ENCODE measurements at regions not wholly inside any gene's neighbourhood (a gene's known extent, or its start where the extent isn't known, plus 50 kb on each side); places are given as distances from the start of the nearest gene placed in this dataset.

DNA sequence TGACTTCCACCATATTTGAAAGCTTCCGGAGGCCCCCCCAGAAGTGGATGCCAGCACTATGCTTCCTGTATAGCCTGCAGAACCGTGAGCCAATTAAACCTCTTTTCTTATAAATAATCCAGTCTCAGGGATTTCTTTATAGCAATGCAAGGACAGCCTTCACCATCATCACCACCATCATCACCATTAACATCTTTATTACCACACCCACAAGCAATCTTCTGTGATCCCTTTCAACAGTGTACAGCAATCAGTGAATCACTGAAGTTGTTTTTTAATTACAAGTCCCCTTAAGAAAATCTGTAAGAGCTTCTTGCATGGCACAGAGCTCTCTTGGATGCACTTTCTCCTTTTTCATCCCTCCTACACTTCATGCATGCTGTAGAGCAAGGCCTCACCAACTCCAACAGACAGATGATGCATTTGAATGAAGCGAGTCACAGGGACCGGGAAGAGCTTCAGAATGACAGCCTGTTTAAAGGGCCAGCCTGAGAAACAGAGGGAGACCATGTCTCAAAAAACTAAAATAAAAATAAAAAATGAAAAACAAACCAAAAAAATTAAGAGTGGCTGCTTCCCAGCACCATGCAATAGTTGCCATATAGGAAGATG is 83.6 kb upstream of the VASH1 start:
- no peak for TF ChIP-seq POLR2AphosphoS5 (IDR thresholded peaks at IDR 0.05; ENCODE audit: low read depth)
- TF ChIP-seq, protein P1, sequence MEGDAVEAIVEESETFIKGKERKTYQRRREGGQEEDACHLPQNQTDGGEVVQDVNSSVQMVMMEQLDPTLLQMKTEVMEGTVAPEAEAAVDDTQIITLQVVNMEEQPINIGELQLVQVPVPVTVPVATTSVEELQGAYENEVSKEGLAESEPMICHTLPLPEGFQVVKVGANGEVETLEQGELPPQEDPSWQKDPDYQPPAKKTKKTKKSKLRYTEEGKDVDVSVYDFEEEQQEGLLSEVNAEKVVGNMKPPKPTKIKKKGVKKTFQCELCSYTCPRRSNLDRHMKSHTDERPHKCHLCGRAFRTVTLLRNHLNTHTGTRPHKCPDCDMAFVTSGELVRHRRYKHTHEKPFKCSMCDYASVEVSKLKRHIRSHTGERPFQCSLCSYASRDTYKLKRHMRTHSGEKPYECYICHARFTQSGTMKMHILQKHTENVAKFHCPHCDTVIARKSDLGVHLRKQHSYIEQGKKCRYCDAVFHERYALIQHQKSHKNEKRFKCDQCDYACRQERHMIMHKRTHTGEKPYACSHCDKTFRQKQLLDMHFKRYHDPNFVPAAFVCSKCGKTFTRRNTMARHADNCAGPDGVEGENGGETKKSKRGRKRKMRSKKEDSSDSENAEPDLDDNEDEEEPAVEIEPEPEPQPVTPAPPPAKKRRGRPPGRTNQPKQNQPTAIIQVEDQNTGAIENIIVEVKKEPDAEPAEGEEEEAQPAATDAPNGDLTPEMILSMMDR (IDR thresholded peaks at IDR 0.05; ENCODE audit: insufficient read depth, low read length) = no peak
- TF ChIP-seq, protein P2, sequence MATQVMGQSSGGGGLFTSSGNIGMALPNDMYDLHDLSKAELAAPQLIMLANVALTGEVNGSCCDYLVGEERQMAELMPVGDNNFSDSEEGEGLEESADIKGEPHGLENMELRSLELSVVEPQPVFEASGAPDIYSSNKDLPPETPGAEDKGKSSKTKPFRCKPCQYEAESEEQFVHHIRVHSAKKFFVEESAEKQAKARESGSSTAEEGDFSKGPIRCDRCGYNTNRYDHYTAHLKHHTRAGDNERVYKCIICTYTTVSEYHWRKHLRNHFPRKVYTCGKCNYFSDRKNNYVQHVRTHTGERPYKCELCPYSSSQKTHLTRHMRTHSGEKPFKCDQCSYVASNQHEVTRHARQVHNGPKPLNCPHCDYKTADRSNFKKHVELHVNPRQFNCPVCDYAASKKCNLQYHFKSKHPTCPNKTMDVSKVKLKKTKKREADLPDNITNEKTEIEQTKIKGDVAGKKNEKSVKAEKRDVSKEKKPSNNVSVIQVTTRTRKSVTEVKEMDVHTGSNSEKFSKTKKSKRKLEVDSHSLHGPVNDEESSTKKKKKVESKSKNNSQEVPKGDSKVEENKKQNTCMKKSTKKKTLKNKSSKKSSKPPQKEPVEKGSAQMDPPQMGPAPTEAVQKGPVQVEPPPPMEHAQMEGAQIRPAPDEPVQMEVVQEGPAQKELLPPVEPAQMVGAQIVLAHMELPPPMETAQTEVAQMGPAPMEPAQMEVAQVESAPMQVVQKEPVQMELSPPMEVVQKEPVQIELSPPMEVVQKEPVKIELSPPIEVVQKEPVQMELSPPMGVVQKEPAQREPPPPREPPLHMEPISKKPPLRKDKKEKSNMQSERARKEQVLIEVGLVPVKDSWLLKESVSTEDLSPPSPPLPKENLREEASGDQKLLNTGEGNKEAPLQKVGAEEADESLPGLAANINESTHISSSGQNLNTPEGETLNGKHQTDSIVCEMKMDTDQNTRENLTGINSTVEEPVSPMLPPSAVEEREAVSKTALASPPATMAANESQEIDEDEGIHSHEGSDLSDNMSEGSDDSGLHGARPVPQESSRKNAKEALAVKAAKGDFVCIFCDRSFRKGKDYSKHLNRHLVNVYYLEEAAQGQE (IDR thresholded peaks at IDR 0.05; ENCODE audit: insufficient replicate concordance, low read depth) = no peak
- no peak for TF ChIP-seq SPI1 (IDR thresholded peaks at IDR 0.05; ENCODE audit: borderline replicate concordance, low read depth)
- no peak for TF ChIP-seq GABPA (IDR thresholded peaks at IDR 0.05; ENCODE audit: low read depth)

Data from HL-60 (cell line).